Stomach (tissue), 8 donors: ENCODE measurements at regions not wholly inside any gene's neighbourhood (a gene's known extent, or its start where the extent isn't known, plus 50 kb on each side); places are given as distances from the start of the nearest gene placed in this dataset.

Experiments
- DNase-seq, 2 donors: peaks; one replicate each; pipeline versions ENCODE4 v3.0.0 to v3.0.0-alpha.2; 2013 to 2019
- H3K27ac ChIP-seq, 5 donors: fragments of 200-600 bp in 4 of 5; sonication (generic) in 4 of 5; one replicate each; pipeline ENCODE4 v1.5.1; 2013 to 2019; ENCODE audit warnings: mild to moderate bottlenecking in 1 of 5, moderate library complexity in 1 of 5
- H3K27me3 ChIP-seq, 3 donors: fragments of 200-600 bp; sonication (generic); one replicate each; pipeline ENCODE4 v1.5.1; 2017 to 2019; ENCODE audit warnings: mixed run types in 1 of 3
- H3K36me3 ChIP-seq, 4 donors: fragments of 200-600 bp; sonication (generic); 1 replicate in 3 of 4; 2 replicates in 1 of 4; pipeline ENCODE4 v1.5.1; 2016 to 2019
- H3K4me1 ChIP-seq, 4 donors: fragments of 200-600 bp; sonication (generic); one replicate each; pipeline ENCODE4 v1.5.1; 2016 to 2019
- H3K4me3 ChIP-seq, 4 donors: fragments of 200-600 bp; sonication (generic) in 3 of 4; one replicate each; pipeline ENCODE4 v1.5.1; 2016 to 2019; ENCODE audit warnings: mild to moderate bottlenecking in 1 of 4
- H3K9me3 ChIP-seq, 4 donors: fragments of 200-600 bp; sonication (generic); one replicate each; pipeline ENCODE4 v1.5.1; 2016 to 2019
- EP300 ChIP-seq: sonication (generic); formaldehyde crosslinking; IDR thresholded peaks from one replicate; pipeline ENCODE4 v1.6.1; 2017; ENCODE audit warnings: antibody characterized with exemption
- POLR2A ChIP-seq, 4 donors: fragments of 450-650 bp; IDR thresholded peaks; one replicate each; pipeline ENCODE4 v1.6.1; 2016; ENCODE audit warnings: antibody characterized with exemption in 4 of 4, control low read depth in 2 of 4, mild to moderate bottlenecking in 1 of 4, moderate library complexity in 1 of 4
- POLR2AphosphoS5 ChIP-seq, 3 donors: sonication (generic); formaldehyde crosslinking; IDR thresholded peaks; one replicate each; pipeline ENCODE4 v1.6.1; 2016; ENCODE audit warnings: antibody characterized with exemption in 3 of 3
- WGBS, 5 donors: extraction: QIAGEN DNeasy Blood & Tissue Kit in 3 of 5; methylation state at CpG; one replicate each; pipeline versions ENCODE4 v1.1.5 to v1.1.7; 2013 to 2018; 5-methylcytosine and 5-hydroxymethylcytosine counted together
- intact Hi-C: fragments of 100-400 bp; cut with DNase I; formaldehyde crosslinking; loops from one replicate; pipeline ENCODE4 v1.15.1; 2023; ENCODE audit warnings: low total_unique reads
- TF ChIP-seq, protein P1 (sequence below), 7 experiments: fragments of 450-650 bp in 4 of 7; fragments of 200-600 bp in 3 of 7; sonication (generic) in 3 of 7; IDR thresholded peaks; one replicate each; pipeline ENCODE4 v1.5.1; 2016 to 2019; ENCODE audit warnings: antibody characterized with exemption in 7 of 7, control low read depth in 2 of 7, mild to moderate bottlenecking in 1 of 7
- donor health status: healthy with polysubstance abuse.
- donor health status: Bipolar disorder and iron deficiency.
- donor health status: healthy.

DNA sequence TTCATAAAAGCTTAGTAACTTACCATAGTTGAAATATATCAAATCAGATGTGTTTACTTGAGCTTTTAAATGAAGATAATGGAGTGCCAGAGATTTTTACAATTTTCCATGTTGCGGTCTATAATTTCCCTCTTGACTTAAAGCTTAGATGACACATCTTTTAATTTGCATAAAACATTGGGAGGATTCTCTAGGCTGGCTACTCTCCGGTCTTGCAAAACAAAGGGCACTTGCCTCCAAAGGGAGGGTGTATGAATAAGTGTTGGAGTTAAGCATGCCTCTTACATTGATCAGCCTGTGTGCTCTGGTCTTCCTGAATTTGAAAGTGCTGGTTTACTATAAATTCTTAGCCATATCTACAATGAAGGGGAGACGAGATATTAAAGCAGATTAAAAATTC, 336.4 kb upstream of the NAV3 start:
- Histone ChIP-seq H3K36me3 (no peaks in the 10 kb centered on the region), H3K9me3 (no peaks in the 10 kb centered on the region), H3K4me3 (no peak overlapping the region), H3K27ac (no peak overlapping the region), H3K27me3 (no peaks in the 10 kb centered on the region), H3K4me1 (no peaks in the 10 kb centered on the region)
- no peak for DNase-seq
- TF ChIP-seq POLR2AphosphoS5 (IDR thresholded peaks at IDR 0.05) (no peak), EP300 (no peak), POLR2A (IDR thresholded peaks at IDR 0.05) (no peak)
- TF ChIP-seq, protein P1, sequence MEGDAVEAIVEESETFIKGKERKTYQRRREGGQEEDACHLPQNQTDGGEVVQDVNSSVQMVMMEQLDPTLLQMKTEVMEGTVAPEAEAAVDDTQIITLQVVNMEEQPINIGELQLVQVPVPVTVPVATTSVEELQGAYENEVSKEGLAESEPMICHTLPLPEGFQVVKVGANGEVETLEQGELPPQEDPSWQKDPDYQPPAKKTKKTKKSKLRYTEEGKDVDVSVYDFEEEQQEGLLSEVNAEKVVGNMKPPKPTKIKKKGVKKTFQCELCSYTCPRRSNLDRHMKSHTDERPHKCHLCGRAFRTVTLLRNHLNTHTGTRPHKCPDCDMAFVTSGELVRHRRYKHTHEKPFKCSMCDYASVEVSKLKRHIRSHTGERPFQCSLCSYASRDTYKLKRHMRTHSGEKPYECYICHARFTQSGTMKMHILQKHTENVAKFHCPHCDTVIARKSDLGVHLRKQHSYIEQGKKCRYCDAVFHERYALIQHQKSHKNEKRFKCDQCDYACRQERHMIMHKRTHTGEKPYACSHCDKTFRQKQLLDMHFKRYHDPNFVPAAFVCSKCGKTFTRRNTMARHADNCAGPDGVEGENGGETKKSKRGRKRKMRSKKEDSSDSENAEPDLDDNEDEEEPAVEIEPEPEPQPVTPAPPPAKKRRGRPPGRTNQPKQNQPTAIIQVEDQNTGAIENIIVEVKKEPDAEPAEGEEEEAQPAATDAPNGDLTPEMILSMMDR (IDR thresholded peaks at IDR 0.05), result no peak
- intact Hi-C loops, result no loop called here
- 24 to 65% (median 55%) methylated on average over 3 of the region's 3 CpGs for WGBS, 5 donors

DNA sequence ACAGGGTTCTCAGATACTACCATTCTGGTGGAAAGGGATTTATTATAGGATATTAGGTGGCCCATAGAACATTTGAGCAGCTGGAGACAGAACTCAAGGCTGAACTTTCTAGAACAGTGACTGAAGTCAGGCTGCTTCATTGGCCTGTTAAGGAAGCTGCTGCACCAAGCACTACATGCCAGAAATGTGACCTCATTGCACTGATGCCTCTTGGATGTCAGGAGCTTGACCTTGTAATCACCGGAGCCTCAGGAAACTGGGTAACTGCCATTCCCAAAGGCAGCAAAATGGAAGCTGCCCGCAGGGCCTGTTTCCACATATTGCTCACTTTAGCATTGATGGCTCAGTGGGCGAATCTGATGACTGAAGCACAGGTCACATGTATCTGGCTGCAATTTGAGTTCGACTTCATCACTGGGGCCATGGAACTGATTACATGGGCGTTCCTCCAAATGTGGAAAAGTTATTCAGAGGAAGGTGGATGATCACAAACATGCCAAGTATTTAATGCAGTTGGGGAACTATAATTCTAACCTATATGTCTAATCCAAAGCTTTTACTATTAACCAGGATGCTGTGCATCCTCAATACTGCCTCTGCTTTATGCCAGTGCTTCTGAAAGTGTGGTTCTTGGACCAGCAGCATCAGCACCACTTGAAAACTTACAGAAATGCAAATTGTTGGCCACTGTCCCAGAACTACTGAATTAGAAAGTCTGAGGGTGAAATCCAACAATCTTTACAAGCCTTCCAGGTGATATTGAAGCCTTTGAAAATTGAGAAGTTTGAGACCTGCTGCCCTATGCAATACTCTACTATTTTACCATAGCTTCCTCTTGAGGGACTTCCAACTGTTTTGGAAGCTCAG, 337.2 kb upstream of the NAV3 start:
- no peak for TF ChIP-seq POLR2AphosphoS5 (IDR thresholded peaks at IDR 0.05)
- H3K36me3 ChIP-seq, result no peaks in the 10 kb centered on the region
- H3K27ac ChIP-seq, result no peak overlapping the region
- no peak overlapping the region for H3K4me3 ChIP-seq
- DNase-seq, result no peak
- no peaks in the 10 kb centered on the region for H3K27me3 ChIP-seq
- H3K9me3 ChIP-seq, result no peaks in the 10 kb centered on the region
- intact Hi-C loops, result no loop called here
- H3K4me1 ChIP-seq, result no peaks in the 10 kb centered on the region
- 69 to 81% (median 75%) methylated on average over 5 of the region's 5 CpGs for WGBS, 5 donors

DNA sequence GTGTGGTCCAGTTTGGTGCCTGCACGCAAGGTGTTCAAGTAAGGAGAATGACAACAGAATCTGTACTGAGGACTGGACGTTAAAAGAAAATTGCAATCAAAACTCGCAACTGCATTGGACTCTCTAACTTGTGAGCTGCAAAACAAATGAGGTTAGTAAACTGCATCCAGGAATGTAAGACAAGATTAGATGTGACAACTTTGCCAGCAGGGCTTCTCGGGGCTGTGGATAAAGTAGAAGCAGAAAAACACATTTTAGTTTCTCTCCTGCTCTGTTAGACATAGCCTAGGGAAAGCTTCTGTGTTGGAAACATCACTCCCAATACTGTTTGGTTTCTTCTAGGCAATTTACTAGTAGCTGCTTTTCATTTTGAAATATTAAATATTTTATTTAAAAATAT, 338.2 kb upstream of the NAV3 start:
- DNase-seq, result no peak
- TF ChIP-seq, protein P1 (IDR thresholded peaks at IDR 0.05), result no peak
- TF ChIP-seq EP300 (no peak), POLR2A (IDR thresholded peaks at IDR 0.05) (no peak)
- intact Hi-C loops, result no loop called here
- H3K4me3 ChIP-seq, result no peak overlapping the region
- no peak overlapping the region for H3K27ac ChIP-seq
- no peaks in the 10 kb centered on the region for H3K27me3 ChIP-seq
- no peaks in the 10 kb centered on the region for H3K9me3 ChIP-seq
- no peaks in the 10 kb centered on the region for H3K36me3 ChIP-seq
- 71 to 88% (median 84%) methylated on average over 4 of the region's 4 CpGs for WGBS, 5 donors
- no peaks in the 10 kb centered on the region for H3K4me1 ChIP-seq

DNA sequence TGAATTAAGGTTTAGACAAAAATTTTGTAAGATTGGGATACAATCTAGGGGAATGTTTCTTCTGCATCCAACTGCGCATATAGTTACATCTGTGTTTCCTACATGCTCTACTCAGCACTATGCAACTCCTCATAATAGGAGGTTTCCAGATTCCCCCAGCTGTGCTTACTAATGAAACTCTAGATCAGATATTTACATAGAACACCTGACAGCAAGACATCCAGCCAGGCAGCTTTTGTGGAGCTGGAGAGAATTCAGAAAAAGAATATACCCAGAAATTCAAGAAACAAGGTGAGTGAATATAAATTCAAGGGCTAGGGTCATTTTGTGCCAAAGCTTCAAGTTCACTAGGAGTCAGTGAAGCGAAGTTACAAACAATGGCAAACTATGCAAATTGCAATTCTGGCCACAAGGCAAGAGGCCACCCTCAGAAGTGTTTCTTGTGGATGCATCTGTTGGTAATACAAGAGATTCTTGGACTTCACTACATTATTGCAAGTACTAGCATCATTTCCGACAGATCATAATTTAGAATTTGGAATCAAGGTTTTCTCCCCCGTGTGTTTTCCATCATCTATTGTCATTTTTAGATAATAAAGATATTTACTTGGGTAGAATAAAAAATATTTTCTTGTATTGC, 341.2 kb upstream of the NAV3 start:
- intact Hi-C loops, result no loop called here
- Histone ChIP-seq H3K4me1 (no peaks in the 10 kb centered on the region), H3K36me3 (no peaks in the 10 kb centered on the region), H3K4me3 (no peak overlapping the region), H3K9me3 (no peaks in the 10 kb centered on the region), H3K27ac (no peak overlapping the region), H3K27me3 (no peaks in the 10 kb centered on the region)
- DNase-seq, result peak in 1 of 2 donors; percentile 44
- no peak for TF ChIP-seq POLR2AphosphoS5 (IDR thresholded peaks at IDR 0.05)
- TF ChIP-seq, protein P1 (IDR thresholded peaks at IDR 0.05), result no peak
- no peak for TF ChIP-seq POLR2A (IDR thresholded peaks at IDR 0.05)
- no peak for TF ChIP-seq EP300
- WGBS, 5 donors, result 71 to 85% (median 82%) methylated on average over 4 of the region's 4 CpGs
